NCI-H82 (cell line): ENCODE measurements at regions not wholly inside any gene's neighbourhood (a gene's known extent, or its start where the extent isn't known, plus 50 kb on each side); places are given as distances from the start of the nearest gene placed in this dataset.

ENCODE experiments used
- DNase-seq: peaks from one replicate; lab custom pipeline; 2025; lab: John Stamatoyannopoulos, UW

GRCh38 chr12:124726596-124727263 is 136.9 kb downstream of the SCARB1 start:
- DNase-seq, result no peak

GRCh38 chr12:124725597-124726237 is 137.9 kb downstream of the SCARB1 start:
- DNase-seq, result no peak

GRCh38 chr12:124725099-124725498 is 138.6 kb downstream of the SCARB1 start:
- no peak for DNase-seq

GRCh38 chr12:124722878-124723277 is 140.8 kb downstream of the SCARB1 start:
- no peak for DNase-seq

- DNase-seq, result peak; percentile 53
Observed at GRCh38 chr12:124721501-124722162, 142.0 kb downstream of the SCARB1 start.

- DNase-seq, result peak; percentile 99
Observed at GRCh38 chr12:124720681-124721500, 142.8 kb downstream of the SCARB1 start.

GRCh38 chr12:124720004-124720680 is 143.5 kb downstream of the SCARB1 start:
- DNase-seq, result peak; percentile 89

- DNase-seq, result peak; percentile 61
Observed at GRCh38 chr12:124719231-124719630, 144.4 kb downstream of the SCARB1 start.

- DNase-seq, result no peak
Observed at GRCh38 chr12:124718458-124718857, 145.2 kb downstream of the SCARB1 start.

- DNase-seq, result no peak
Observed at GRCh38 chr12:124718036-124718435, 145.6 kb downstream of the SCARB1 start.

- DNase-seq, result no peak
Observed at GRCh38 chr12:124717318-124717717, 146.3 kb downstream of the SCARB1 start.

GRCh38 chr12:124716208-124717130 is 147.2 kb downstream of the SCARB1 start:
- DNase-seq, result no peak

- DNase-seq, result no peak
Observed at GRCh38 chr12:124715121-124715990, 147.9 kb upstream of the NCOR2 start.

- DNase-seq, result no peak
Observed at GRCh38 chr12:124713436-124714082, 146.1 kb upstream of the NCOR2 start.

- no peak for DNase-seq
Observed at GRCh38 chr12:124713041-124713435, 145.6 kb upstream of the NCOR2 start.

GRCh38 chr12:124711344-124711743 is 143.9 kb upstream of the NCOR2 start:
- no peak for DNase-seq

- peak; percentile 98 for DNase-seq
Observed at GRCh38 chr12:124709722-124710687, 142.6 kb upstream of the NCOR2 start.

GRCh38 chr12:124707316-124707715 is 139.9 kb upstream of the NCOR2 start:
- DNase-seq, result no peak
